HFFc6 (cell line): ENCODE measurements at regions not wholly inside any gene's neighbourhood (a gene's known extent, or its start where the extent isn't known, plus 50 kb on each side); places are given as distances from the start of the nearest gene placed in this dataset.
A peak's percentile ranks its signal among the peaks of the same experiment; 100 is the strongest.

Experiments
- DNase-seq: peaks from one replicate; pipeline ENCODE4 v3.0.0-alpha.2; 2018
- H3K27ac Mint-ChIP-seq: 2 replicates; pipeline ENCODE4 v1.8.0; 2020; ENCODE audit warnings: mild to moderate bottlenecking, mixed read lengths
- H3K27me3 Mint-ChIP-seq: 2 replicates; pipeline ENCODE4 v1.8.0; 2021; ENCODE audit warnings: mild to moderate bottlenecking, moderate library complexity, mixed read lengths; ENCODE audit not compliant: insufficient read depth
- H3K36me3 Mint-ChIP-seq: 2 replicates; pipeline ENCODE4 v1.8.0; 2021; ENCODE audit warnings: low read depth, mixed read lengths
- H3K4me1 Mint-ChIP-seq: 2 replicates; pipeline ENCODE4 v1.8.0; 2020; ENCODE audit warnings: low read depth, mixed read lengths
- H3K4me3 Mint-ChIP-seq: 2 replicates; pipeline ENCODE4 v1.8.0; 2020; ENCODE audit warnings: mild to moderate bottlenecking, moderate library complexity, mixed read lengths
- H3K9me3 Mint-ChIP-seq: 2 replicates; pipeline ENCODE4 v1.8.0; 2020; ENCODE audit warnings: mild to moderate bottlenecking, mixed read lengths
- CTCF ChIP-seq: fragments of 200-600 bp; sonication (generic); IDR thresholded peaks from 2 replicates; pipeline ENCODE4 v1.5.0; 2021; ENCODE audit warnings: antibody characterized with exemption, mild to moderate bottlenecking

- Mint-ChIP-seq H3K36me3 (no peaks in the 10 kb centered on the region), H3K4me1 (peaks cover 34% of the 10 kb centered on the region; the same call in 1 of the 2 replicates), H3K4me3 (no peak overlapping the region), H3K27me3 (no peaks in the 10 kb centered on the region; the same call in 1 of the 2 replicates), H3K27ac (peak overlapping the region; percentile 87), H3K9me3 (no peaks in the 10 kb centered on the region)
- DNase-seq: peak; percentile 58
- TF ChIP-seq CTCF: no peak
Observed at GRCh38 chrX:42096265-42096920, 173.0 kb upstream of the CASK start.

GRCh38 chrX:42094218-42094617 is 170.9 kb upstream of the CASK start:
- Mint-ChIP-seq H3K27me3 (no peaks in the 10 kb centered on the region; the same call in 1 of the 2 replicates), H3K4me1 (peaks cover 51% of the 10 kb centered on the region; the same call in 1 of the 2 replicates), H3K4me3 (peak overlapping the region; percentile 78), H3K9me3 (no peaks in the 10 kb centered on the region), H3K27ac (peak overlapping the region; percentile 90), H3K36me3 (no peaks in the 10 kb centered on the region)
- no peak for DNase-seq
- no peak for TF ChIP-seq CTCF

- H3K9me3 Mint-ChIP-seq: no peaks in the 10 kb centered on the region
- H3K27me3 Mint-ChIP-seq: no peaks in the 10 kb centered on the region; the same call in 1 of the 2 replicates
- DNase-seq: no peak
- peaks cover 51% of the 10 kb centered on the region; the same call in 1 of the 2 replicates for H3K4me1 Mint-ChIP-seq
- H3K36me3 Mint-ChIP-seq: no peaks in the 10 kb centered on the region
- peak overlapping the region; percentile 90 for H3K27ac Mint-ChIP-seq
- no peak for TF ChIP-seq CTCF
- H3K4me3 Mint-ChIP-seq: peak overlapping the region; percentile 78; the same call in 1 of the 2 replicates
Observed at GRCh38 chrX:42093756-42094155, 170.4 kb upstream of the CASK start.

GRCh38 chrX:42090395-42090794 is 167.0 kb upstream of the CASK start:
- Mint-ChIP-seq H3K9me3 (no peaks in the 10 kb centered on the region), H3K36me3 (no peaks in the 10 kb centered on the region), H3K27me3 (no peaks in the 10 kb centered on the region), H3K4me1 (peaks cover 34% of the 10 kb centered on the region; the same call in 1 of the 2 replicates), H3K27ac (no peak overlapping the region; the same call in 1 of the 2 replicates), H3K4me3 (no peak overlapping the region)
- no peak for TF ChIP-seq CTCF
- no peak for DNase-seq

- no peak for DNase-seq
- Mint-ChIP-seq H3K4me3 (no peak overlapping the region), H3K27ac (no peak overlapping the region; the same call in 1 of the 2 replicates), H3K36me3 (no peaks in the 10 kb centered on the region), H3K9me3 (no peaks in the 10 kb centered on the region), H3K27me3 (no peaks in the 10 kb centered on the region), H3K4me1 (peaks cover 21% of the 10 kb centered on the region; the same call in 1 of the 2 replicates)
- no peak for TF ChIP-seq CTCF
Observed at GRCh38 chrX:42089031-42089430, 165.7 kb upstream of the CASK start.
